Islet precursor cell (in vitro differentiated cells): ENCODE measurements at regions not wholly inside any gene's neighbourhood (a gene's known extent, or its start where the extent isn't known, plus 50 kb on each side); places are given as distances from the start of the nearest gene placed in this dataset.

ENCODE experiments used
- DNase-seq: peaks from one replicate; pipeline ENCODE4 v3.0.0-alpha.2; 2018

GRCh38 chr22:49721211-49721763 is 106.4 kb downstream of the BRD1 start:
- peak; percentile 25 for DNase-seq

DNA sequence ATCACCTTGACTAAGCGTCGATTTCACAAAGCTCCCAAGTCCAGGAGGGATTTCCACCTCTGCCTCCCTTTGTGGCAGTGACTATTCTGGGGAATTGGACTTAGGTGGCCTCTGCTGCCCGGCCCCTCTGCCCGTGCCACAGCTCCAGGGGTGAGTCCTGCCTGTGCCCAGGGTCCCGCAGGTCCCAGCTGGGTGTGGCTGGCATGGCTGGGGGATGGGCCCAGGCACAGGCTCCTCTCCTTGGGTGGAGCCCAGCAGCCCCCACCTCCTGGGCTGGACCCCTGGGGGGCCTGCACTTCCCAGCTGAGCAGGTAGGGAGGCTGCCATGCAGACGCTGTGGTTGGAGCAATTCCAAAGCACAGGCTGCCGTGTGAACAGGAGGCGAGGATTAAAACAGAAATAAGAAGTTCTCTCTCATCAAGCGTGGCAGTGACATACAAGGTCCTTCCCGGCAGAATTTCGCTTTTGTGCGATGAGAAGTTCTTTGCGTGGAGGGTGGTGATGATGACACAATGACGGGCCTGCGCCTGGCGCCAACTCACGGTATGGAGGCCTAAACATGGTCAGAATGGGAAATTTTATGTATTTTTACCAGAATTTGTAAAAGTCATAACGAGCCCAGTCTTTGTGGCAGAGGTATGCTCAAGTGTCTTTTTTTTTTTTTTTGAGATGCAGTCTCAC is 107.3 kb downstream of the BRD1 start:
- DNase-seq, result peak; percentile 27

DNA sequence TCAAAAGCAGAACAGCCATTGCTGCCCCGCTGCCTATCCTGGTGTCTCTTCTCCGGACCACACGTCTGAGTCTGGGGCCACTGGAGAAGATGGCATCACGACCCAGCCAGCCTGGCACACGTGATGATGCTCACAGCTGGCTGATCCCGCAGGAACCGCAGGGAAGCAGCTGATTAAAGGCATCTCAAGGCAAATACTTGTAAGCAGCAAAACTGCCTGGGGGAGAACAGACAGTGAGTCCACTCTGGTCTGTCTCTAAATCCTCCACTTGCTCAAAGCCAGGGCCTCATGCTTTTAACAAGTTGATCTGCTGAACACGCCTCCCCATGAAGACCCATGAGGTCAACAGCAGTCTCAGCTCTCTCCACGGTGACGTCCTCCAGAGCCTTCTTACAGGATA is 108.6 kb downstream of the BRD1 start:
- DNase-seq, result no peak

GRCh38 chr22:49718396-49718795 is 109.3 kb downstream of the BRD1 start:
- peak; percentile 30 for DNase-seq

DNA sequence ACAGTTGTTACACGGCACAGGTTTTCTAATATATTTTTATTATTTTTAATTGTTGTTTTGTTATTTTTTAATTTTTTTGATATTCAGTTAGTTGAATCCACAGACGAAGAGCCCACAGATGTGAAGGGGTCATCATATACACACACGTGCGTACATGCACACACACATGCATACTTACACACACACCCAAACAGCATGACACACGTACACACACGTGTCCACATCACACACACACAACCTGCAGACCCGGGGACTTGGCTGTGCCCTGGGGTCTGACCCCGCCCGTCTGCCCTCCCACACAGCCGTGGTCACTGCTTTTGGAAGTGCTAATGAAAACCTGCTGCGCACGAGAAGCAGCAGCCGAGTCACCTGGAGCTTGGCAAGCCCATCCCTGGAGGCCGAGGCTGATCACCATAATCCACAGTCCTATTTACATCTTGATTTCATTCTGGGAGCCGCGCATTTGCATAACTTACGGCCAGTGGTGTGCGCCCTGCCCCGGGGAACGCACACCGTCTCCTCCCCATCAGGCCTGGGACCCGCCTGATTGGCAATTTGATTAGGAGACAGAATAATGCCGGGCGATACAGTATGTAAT is 110.3 kb downstream of the BRD1 start:
- peak; percentile 49 for DNase-seq

DNA sequence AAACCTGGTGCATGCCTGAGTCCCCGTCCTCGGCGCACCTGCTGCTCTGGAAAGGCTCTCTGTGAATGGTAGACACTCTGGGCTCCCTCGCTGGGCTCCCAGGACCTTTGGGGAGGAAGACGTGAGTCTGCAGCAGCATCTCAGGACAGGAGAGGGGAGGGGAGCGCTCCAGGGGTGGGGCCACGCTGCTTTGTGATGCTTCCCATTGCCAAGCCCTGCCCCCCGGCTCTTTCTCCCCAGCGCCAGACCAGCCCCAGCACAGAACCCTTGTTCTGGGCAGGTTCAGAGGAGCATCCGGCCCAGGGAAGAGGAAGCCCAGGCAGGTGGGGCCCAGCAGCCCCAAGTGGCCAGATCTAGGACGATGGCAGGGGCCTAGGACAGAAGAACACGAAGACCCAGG is 111.2 kb downstream of the BRD1 start:
- DNase-seq, result no peak

DNA sequence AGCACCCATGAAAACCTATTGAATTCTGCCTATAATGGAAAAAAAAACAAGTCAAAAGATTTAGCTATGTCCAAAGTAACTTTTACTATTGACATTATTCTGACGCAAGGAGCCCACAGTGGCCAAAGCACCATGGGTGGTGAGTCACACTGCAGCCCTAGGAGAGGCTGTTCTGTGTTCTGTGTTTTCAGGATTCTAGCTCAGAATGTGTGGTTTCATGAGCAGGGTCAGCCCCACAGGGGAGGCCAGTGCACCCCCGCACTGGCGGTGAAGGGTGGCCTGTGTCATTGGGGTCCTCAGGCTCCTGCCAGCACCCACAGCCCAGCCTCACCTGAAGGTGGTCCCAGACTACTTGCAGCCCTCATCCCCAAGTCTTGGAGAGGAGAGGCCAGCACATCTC is 112.2 kb downstream of the BRD1 start:
- DNase-seq, result no peak

- DNase-seq, result peak; percentile 21
Observed at GRCh38 chr22:49713003-49713402, 114.7 kb downstream of the BRD1 start.

GRCh38 chr22:49712195-49712791 is 115.4 kb downstream of the BRD1 start:
- peak; percentile 74 for DNase-seq

- peak; percentile 19 for DNase-seq
Observed at GRCh38 chr22:49710746-49711145, 116.9 kb downstream of the BRD1 start.

GRCh38 chr22:49709464-49709863 is 118.2 kb downstream of the BRD1 start:
- DNase-seq, result no peak

DNA sequence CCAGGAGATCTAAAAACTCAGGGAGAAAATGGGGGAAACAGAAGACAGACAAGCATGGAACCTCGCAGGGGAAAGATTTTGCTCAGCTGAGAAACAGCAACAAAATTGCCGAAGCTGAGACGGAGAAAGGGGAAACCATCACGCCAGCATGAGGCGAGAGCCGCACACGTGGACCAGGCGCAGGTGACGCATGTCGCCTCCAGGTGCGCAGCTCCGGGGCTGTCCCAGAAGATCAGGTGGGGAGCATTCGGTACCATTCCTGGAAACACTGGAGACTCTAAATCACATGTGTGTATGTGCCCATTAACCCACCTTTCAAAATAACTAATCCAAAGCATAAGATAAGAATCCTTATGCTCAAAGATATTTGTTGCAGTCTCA is 121.7 kb downstream of the BRD1 start:
- DNase-seq, result peak; percentile 29

DNA sequence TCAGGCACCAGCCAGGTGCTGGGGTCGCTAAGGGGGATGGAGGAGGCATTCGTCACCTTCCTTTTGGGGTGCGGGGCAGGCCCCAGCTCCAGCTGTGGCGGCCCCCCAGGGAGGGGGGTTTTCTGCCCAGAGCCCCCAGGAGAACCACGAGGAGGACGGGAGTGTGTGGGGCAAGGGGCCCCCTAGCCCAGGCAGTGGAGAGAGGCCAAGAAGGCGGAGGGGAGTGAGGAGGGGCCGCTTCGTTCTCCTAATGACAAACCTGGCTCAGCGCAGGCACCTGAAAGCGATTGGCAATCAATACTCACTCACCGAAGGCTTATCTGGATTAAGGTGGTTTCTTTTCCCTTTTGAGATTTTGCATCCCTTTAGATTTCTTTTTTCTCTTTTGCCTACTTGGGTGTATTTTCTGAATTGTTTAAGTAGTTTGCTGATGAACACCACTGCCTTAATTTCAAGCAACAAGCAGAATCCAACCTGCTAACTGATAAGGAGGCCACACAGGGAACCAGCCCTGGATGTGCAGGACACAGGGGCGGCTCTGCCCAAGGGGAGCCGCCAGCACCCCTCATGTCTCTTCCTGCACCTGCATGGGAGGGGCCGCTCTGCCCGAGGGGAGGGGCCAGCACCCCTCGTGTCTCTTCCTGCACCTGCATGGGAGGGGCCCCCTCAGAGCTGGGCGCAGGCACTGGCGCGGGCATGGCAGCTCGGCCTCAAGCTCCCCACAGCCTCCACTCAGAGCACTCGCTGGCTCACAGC is 122.3 kb downstream of the BRD1 start:
- DNase-seq, result peak; percentile 27

DNA sequence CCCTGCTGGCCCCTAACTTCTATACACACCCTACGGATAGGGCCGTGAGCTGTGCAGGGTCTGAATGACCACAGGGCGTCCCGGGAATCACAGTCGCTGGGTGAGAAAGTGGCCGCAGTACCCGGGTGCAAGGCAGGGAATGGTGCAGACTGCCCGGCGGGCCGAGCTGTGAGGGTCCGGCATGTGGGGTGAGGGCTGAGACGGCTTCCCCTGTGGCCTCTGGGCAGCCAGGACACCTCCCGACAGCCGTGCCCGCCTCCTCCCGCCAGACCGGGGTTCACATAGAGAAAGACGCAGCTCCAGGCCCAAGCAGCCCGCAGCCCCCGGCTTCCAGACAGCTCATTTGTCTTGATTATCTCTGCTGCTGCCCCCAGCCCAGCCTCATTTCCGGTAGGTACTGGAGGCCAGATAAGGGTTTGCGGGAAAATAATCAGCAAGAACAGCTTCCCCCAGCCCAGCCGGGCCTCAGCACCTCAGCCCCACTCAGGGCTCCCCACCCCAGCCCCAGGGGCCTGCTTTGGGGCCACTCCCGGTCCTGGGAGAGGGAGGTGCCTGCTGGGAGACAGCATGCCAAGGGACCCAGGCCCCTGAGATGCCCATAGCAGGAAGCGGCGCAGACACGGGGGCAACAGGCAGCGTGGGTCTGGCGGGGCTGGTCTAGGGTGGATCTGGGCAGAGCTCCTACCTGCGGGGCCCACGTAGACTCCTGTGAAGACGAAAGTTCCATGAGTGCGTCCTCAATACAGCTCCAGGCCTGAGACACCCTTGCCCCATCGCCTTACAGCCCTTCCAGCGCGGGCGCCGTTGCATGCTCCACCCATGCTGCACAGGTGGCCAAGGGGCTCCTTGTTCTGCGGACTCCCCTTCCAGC is 123.1 kb downstream of the BRD1 start:
- DNase-seq, result peak; percentile 42

GRCh38 chr22:49703990-49704344 is 123.7 kb downstream of the BRD1 start:
- no peak for DNase-seq

DNA sequence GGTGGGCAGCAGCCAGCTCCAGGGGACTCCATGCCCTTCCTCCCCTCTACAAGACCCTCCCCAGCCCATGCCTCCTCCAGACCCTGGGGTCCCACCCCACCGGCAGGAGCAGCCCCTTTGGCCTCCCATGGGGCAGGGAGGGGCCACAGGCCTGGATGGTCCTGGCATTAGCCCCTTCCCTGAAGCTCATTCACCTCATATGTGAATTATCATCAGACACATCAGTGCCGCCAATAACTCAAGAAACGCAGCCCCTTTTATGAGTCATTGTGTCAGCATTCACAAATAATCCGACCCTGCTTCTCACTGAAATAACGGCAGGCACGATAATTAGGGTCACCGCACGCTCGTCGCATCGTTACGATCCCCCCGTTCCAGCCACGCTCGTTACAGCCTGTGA is 124.2 kb downstream of the BRD1 start:
- peak; percentile 40 for DNase-seq

GRCh38 chr22:49702068-49702397 is 125.6 kb downstream of the BRD1 start:
- DNase-seq, result peak; percentile 9

GRCh38 chr22:49701380-49702067 is 126.1 kb downstream of the BRD1 start:
- peak; percentile 16 for DNase-seq

- DNase-seq, result peak; percentile 39
Observed at GRCh38 chr22:49699928-49700498, 127.7 kb downstream of the BRD1 start.

- DNase-seq, result peak; percentile 41
Observed at GRCh38 chr22:49699476-49699875, 128.2 kb downstream of the BRD1 start.

DNA sequence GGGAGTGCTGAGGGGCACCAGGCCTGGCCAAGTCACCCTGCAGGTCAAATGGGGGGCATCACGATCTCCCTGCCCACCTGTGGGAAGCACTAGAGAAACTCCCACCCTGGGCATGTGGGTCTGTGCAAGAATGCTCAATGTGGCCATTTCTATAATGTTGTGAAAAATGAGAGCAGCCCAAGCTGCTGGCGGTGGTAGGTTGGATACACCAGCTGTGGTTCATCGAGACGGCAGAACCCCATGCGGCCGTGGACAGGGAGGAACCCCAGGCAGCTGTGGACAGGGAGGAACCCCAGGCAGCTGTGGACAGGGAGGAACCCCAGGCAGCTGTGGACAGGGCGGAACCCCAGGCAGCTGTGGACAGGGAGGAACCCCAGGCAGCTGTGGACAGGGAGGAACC is 129.1 kb downstream of the BRD1 start:
- DNase-seq, result peak; percentile 16

DNA sequence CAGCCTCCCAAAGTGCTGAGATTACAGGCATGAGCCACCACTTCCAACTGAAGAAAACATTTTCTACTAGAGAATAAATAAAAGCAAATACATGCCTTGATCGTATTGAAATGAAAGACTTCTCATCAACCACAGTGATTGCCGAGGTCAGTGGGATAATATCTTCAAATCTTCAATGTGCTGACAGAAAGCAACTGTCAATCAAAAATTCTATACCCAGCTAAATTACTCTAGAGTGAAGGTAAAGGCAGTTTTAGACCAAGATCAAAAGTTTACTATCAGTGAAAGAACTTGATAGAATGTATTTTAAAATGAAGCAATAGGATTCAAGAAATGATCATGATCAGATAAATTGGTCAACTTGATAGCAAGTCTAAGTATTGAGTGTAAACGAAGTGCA is 130.6 kb downstream of the BRD1 start:
- DNase-seq, result no peak
